Spleen (tissue), 7 donors: ENCODE measurements at regions not wholly inside any gene's neighbourhood (a gene's known extent, or its start where the extent isn't known, plus 50 kb on each side); places are given as distances from the start of the nearest gene placed in this dataset.

Experiments used
- CTCF ChIP-seq, 11 experiments: fragments of 200-600 bp in 7 of 11; fragments of 450-650 bp in 4 of 11; sonication (generic) in 4 of 11; IDR thresholded peaks in 8 of 11; conservative IDR thresholded peaks in 3 of 11; 1 replicate in 7 of 11; 2 replicates in 4 of 11; pipeline versions ENCODE4 v1.4.0 to v1.8.0; 2016 to 2021; ENCODE audit warnings: antibody characterized with exemption in 11 of 11, inconsistent platforms in 4 of 11, mild to moderate bottlenecking in 1 of 11
- POLR2A ChIP-seq, 3 donors: fragments of 450-650 bp; IDR thresholded peaks; one replicate each; pipeline ENCODE4 v1.5.1; 2017; ENCODE audit warnings: antibody characterized with exemption in 3 of 3, mild to moderate bottlenecking in 1 of 3
- POLR2AphosphoS5 ChIP-seq, 3 donors: sonication (generic); formaldehyde crosslinking; IDR thresholded peaks; one replicate each; pipeline ENCODE4 v1.5.1; 2017; ENCODE audit warnings: antibody characterized with exemption in 3 of 3
- donor health status: DM: no; HTN: no; CAD: no; lungs with moderate emphysema.
- donor health status: DM: no; HTN: no; CAD: no.
- donor health status: DM: no; HTN: no; CAD: no.

- no peak for TF ChIP-seq POLR2AphosphoS5 (IDR thresholded peaks at IDR 0.05)
- TF ChIP-seq CTCF (IDR thresholded peaks at IDR 0.05 in 8 of 11, conservative IDR thresholded peaks at IDR 0.05 in 3 of 11): no peak
- TF ChIP-seq POLR2A (IDR thresholded peaks at IDR 0.05): no peak
Measured at GRCh38 chr16:48817032-48817431, 207.1 kb upstream of the N4BP1 start.
